ENCODE measurements at regions not wholly inside any gene's neighbourhood (a gene's known extent, or its start where the extent isn't known, plus 50 kb on each side); places are given as distances from the start of the nearest gene placed in this dataset.

DNA sequence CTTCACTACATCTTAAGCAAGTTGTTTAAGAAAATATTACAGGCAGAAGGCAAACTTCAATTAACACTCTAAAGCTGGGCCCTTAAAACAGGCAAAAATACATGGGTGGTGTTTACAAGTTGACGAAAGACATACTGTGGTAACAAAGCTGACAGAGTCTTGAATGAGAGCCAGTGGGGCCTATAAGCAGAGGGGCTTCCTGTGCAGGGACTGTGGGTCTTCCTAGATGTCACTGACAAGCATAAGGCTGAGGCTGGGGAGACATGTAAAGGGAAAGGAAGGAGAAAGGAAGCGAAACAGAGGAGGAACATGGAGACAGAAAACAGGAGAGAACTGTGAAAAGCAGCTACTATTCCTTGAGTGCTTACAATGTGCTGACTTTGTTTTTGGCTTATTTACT, 308.0 kb upstream of the RPS23 start:
- H3K4me1 ChIP-seq, result no peaks in the 10 kb centered on the region
- ChIA-PET POLR2A (interaction anchor here (0.7 kb wide), 1 partner anchor 129 kb away, joined by 6 read pairs; no protein-coding TSS in a partner anchor), CTCF (no interaction called here)
- DNase-seq (ENCODE audit: low read depth in 1 of 2, low spot score in 1 of 2) (no peak), ATAC-seq (no peak), FAIRE-seq (no peak)
- TF ChIP-seq, protein P1, sequence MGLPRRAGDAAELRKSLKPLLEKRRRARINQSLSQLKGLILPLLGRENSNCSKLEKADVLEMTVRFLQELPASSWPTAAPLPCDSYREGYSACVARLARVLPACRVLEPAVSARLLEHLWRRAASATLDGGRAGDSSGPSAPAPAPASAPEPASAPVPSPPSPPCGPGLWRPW (IDR thresholded peaks at IDR 0.05), result no peak
- TF ChIP-seq HOXB5 (CRISPR knock-in tag; IDR thresholded peaks at IDR 0.05), result no peak
- TF ChIP-seq, protein P2, sequence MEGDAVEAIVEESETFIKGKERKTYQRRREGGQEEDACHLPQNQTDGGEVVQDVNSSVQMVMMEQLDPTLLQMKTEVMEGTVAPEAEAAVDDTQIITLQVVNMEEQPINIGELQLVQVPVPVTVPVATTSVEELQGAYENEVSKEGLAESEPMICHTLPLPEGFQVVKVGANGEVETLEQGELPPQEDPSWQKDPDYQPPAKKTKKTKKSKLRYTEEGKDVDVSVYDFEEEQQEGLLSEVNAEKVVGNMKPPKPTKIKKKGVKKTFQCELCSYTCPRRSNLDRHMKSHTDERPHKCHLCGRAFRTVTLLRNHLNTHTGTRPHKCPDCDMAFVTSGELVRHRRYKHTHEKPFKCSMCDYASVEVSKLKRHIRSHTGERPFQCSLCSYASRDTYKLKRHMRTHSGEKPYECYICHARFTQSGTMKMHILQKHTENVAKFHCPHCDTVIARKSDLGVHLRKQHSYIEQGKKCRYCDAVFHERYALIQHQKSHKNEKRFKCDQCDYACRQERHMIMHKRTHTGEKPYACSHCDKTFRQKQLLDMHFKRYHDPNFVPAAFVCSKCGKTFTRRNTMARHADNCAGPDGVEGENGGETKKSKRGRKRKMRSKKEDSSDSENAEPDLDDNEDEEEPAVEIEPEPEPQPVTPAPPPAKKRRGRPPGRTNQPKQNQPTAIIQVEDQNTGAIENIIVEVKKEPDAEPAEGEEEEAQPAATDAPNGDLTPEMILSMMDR (IDR thresholded peaks at IDR 0.05), result no peak
- no peak for TF ChIP-seq ESRRA (IDR thresholded peaks at IDR 0.05; ENCODE audit: borderline replicate concordance, low read length)
- TF ChIP-seq, protein P3, sequence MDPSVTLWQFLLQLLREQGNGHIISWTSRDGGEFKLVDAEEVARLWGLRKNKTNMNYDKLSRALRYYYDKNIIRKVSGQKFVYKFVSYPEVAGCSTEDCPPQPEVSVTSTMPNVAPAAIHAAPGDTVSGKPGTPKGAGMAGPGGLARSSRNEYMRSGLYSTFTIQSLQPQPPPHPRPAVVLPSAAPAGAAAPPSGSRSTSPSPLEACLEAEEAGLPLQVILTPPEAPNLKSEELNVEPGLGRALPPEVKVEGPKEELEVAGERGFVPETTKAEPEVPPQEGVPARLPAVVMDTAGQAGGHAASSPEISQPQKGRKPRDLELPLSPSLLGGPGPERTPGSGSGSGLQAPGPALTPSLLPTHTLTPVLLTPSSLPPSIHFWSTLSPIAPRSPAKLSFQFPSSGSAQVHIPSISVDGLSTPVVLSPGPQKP (IDR thresholded peaks at IDR 0.05; ENCODE audit: low read depth, low read length), result no peak
- TF ChIP-seq HDAC2 (IDR thresholded peaks at IDR 0.05), result no peak
- TF ChIP-seq GATA3 (IDR thresholded peaks at IDR 0.05; ENCODE audit: borderline replicate concordance), result no peak
- no peak for TF ChIP-seq KDM1A (IDR thresholded peaks at IDR 0.05; ENCODE audit: low read depth)
- no peak for TF ChIP-seq POLR2A (IDR thresholded peaks at IDR 0.05; ENCODE audit: low read length)
- no peak for TF ChIP-seq HOXB13 (CRISPR knock-in tag; IDR thresholded peaks at IDR 0.05; ENCODE audit: low read depth)
- no peak for TF ChIP-seq NPAS2 (CRISPR knock-in tag; IDR thresholded peaks at IDR 0.05; ENCODE audit: borderline replicate concordance)
- TF ChIP-seq HEYL (CRISPR knock-in tag; IDR thresholded peaks at IDR 0.05), result no peak
- TF ChIP-seq HMGXB4 (CRISPR knock-in tag; IDR thresholded peaks at IDR 0.05; ENCODE audit: borderline replicate concordance), result no peak
- no peak for TF ChIP-seq JUN (IDR thresholded peaks at IDR 0.05)
- TF ChIP-seq RCOR1 (IDR thresholded peaks at IDR 0.05; ENCODE audit: low read depth, low read length), result no peak
- H3K4me2 ChIP-seq, result no peak overlapping the region
- H3K27ac ChIP-seq, result no peak overlapping the region
- H3K4me3 ChIP-seq, result no peak overlapping the region
- H3K9me3 ChIP-seq, result peaks cover 11% of the 10 kb centered on the region
- 54% methylated on average over 2 of the region's 2 CpGs for WGBS (ENCODE audit: missing lambda C conversion rate)

DNA sequence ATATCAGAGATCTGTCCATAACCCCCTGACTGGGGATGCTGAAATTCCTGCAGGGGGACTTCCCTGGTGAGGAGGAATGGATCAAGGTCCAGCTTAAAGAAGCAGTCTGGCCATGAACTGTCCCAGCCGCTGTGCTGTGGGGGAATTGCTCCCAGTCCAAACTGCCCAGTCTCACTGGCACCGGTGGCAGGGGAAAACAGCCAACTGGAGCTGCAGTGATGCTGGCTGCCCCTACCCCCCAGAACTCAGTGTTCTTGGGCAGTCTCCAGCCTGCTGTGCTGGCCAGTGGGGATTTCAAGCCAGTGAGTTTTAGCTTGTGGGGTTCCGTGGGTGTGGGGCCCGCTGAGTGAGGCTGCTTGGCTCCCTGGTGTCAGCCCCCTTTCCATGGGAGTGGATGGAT, 306.5 kb upstream of the RPS23 start:
- ChIA-PET POLR2A (no interaction called here), CTCF (no interaction called here)
- no peak for ATAC-seq
- Histone ChIP-seq H3K4me1 (no peaks in the 10 kb centered on the region), H3K9me3 (peaks cover 20% of the 10 kb centered on the region), H3K4me2 (no peak overlapping the region), H3K27ac (no peak overlapping the region), H3K4me3 (no peak overlapping the region)
- TF ChIP-seq, protein P4, sequence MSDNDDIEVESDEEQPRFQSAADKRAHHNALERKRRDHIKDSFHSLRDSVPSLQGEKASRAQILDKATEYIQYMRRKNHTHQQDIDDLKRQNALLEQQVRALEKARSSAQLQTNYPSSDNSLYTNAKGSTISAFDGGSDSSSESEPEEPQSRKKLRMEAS (IDR thresholded peaks at IDR 0.05), result no peak
- TF ChIP-seq FOXS1 (CRISPR knock-in tag; IDR thresholded peaks at IDR 0.05) (no peak), CBX2 (IDR thresholded peaks at IDR 0.05; ENCODE audit: borderline replicate concordance, low read depth) (no peak), HOXB13 (CRISPR knock-in tag; IDR thresholded peaks at IDR 0.05; ENCODE audit: low read depth) (no peak), SREBF2 (IDR thresholded peaks at IDR 0.05) (no peak), CHD4 (IDR thresholded peaks at IDR 0.05; ENCODE audit: borderline replicate concordance) (no peak), PHF8 (IDR thresholded peaks at IDR 0.05; ENCODE audit: borderline replicate concordance, low read depth) (no peak), FOSB (CRISPR knock-in tag; IDR thresholded peaks at IDR 0.05) (no peak), HOXB5 (CRISPR knock-in tag; IDR thresholded peaks at IDR 0.05) (no peak), JUN (IDR thresholded peaks at IDR 0.05) (no peak), REST (IDR thresholded peaks at IDR 0.05) (no peak), JUNB (IDR thresholded peaks at IDR 0.05) (no peak), MAFK (IDR thresholded peaks at IDR 0.05; ENCODE audit: partially characterized antibody) (no peak)
- TF ChIP-seq, protein P3 (IDR thresholded peaks at IDR 0.05; ENCODE audit: low read depth, low read length), result no peak
- TF ChIP-seq, protein P5, sequence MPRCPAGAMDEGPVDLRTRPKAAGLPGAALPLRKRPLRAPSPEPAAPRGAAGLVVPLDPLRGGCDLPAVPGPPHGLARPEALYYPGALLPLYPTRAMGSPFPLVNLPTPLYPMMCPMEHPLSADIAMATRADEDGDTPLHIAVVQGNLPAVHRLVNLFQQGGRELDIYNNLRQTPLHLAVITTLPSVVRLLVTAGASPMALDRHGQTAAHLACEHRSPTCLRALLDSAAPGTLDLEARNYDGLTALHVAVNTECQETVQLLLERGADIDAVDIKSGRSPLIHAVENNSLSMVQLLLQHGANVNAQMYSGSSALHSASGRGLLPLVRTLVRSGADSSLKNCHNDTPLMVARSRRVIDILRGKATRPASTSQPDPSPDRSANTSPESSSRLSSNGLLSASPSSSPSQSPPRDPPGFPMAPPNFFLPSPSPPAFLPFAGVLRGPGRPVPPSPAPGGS (IDR thresholded peaks at IDR 0.05), result no peak
- 60% methylated on average over 2 of the region's 4 CpGs for WGBS (ENCODE audit: missing lambda C conversion rate)
- DNase-seq (ENCODE audit: low read depth in 1 of 2, low spot score in 1 of 2), result no peak
- FAIRE-seq, result no peak
